ENCODE measurements at regions not wholly inside any gene's neighbourhood (a gene's known extent, or its start where the extent isn't known, plus 50 kb on each side); places are given as distances from the start of the nearest gene placed in this dataset.

DNA sequence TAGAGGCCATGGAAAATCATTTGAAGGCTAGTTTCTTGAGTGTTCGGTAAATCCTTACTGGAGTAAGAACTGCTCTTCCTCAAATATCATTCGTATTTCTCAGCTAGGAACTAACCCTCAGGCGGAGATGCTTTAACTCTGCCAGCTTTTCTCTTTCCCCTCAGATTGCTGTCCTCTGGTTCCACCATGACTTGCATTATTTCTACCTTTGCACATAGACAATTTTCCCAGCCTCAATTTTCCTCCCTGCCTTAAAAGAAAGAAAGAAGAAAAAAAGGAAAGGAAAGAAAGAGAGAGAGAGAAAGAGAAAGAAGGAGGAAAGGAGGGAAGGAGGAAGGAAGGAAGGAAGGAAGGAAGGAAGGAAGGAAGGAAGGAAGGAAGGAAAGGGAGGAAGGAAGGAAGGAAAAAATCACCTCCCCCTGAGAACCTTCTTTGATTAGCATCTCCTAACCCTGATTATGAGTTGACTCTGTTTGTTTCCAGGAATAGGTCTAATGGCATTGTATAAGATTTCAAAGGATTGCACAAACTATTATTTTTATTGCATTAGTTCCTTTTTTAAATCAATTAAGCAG is 123.3 kb upstream of the FAM204A start:
- TF ChIP-seq ESRRA (CRISPR knock-in tag; IDR thresholded peaks at IDR 0.05; ENCODE audit: borderline replicate concordance) (no peak), ELF4 (CRISPR knock-in tag; IDR thresholded peaks at IDR 0.05; ENCODE audit: low read depth) (no peak), NR3C1 (CRISPR knock-in tag; conservative IDR thresholded peaks at IDR 0.05; ENCODE audit: low read depth) (no peak), JUN (CRISPR knock-in tag; IDR thresholded peaks at IDR 0.05) (no peak), MXD4 (CRISPR knock-in tag; IDR thresholded peaks at IDR 0.05; ENCODE audit: borderline replicate concordance) (no peak), JAZF1 (CRISPR knock-in tag; IDR thresholded peaks at IDR 0.05) (no peak), ATF1 (CRISPR knock-in tag; IDR thresholded peaks at IDR 0.05) (no peak), GTF2I (CRISPR knock-in tag; conservative IDR thresholded peaks at IDR 0.05) (no peak), ZNF317 (CRISPR knock-in tag; IDR thresholded peaks at IDR 0.05; ENCODE audit: borderline replicate concordance, low read depth) (no peak), ZNF138 (CRISPR knock-in tag; conservative IDR thresholded peaks at IDR 0.05) (no peak)
- TF ChIP-seq, protein P1, sequence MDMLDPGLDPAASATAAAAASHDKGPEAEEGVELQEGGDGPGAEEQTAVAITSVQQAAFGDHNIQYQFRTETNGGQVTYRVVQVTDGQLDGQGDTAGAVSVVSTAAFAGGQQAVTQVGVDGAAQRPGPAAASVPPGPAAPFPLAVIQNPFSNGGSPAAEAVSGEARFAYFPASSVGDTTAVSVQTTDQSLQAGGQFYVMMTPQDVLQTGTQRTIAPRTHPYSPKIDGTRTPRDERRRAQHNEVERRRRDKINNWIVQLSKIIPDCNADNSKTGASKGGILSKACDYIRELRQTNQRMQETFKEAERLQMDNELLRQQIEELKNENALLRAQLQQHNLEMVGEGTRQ (CRISPR knock-in tag; IDR thresholded peaks at IDR 0.05): no peak
- TF ChIP-seq, protein P2, sequence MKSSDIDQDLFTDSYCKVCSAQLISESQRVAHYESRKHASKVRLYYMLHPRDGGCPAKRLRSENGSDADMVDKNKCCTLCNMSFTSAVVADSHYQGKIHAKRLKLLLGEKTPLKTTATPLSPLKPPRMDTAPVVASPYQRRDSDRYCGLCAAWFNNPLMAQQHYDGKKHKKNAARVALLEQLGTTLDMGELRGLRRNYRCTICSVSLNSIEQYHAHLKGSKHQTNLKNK (CRISPR knock-in tag; IDR thresholded peaks at IDR 0.05): no peak
- TF ChIP-seq, protein P3, sequence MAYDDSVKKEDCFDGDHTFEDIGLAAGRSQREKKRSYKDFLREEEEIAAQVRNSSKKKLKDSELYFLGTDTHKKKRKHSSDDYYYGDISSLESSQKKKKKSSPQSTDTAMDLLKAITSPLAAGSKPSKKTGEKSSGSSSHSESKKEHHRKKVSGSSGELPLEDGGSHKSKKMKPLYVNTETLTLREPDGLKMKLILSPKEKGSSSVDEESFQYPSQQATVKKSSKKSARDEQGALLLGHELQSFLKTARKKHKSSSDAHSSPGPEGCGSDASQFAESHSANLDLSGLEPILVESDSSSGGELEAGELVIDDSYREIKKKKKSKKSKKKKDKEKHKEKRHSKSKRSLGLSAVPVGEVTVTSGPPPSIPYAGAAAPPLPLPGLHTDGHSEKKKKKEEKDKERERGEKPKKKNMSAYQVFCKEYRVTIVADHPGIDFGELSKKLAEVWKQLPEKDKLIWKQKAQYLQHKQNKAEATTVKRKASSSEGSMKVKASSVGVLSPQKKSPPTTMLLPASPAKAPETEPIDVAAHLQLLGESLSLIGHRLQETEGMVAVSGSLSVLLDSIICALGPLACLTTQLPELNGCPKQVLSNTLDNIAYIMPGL (CRISPR knock-in tag; IDR thresholded peaks at IDR 0.05): no peak
- TF ChIP-seq, protein P4, sequence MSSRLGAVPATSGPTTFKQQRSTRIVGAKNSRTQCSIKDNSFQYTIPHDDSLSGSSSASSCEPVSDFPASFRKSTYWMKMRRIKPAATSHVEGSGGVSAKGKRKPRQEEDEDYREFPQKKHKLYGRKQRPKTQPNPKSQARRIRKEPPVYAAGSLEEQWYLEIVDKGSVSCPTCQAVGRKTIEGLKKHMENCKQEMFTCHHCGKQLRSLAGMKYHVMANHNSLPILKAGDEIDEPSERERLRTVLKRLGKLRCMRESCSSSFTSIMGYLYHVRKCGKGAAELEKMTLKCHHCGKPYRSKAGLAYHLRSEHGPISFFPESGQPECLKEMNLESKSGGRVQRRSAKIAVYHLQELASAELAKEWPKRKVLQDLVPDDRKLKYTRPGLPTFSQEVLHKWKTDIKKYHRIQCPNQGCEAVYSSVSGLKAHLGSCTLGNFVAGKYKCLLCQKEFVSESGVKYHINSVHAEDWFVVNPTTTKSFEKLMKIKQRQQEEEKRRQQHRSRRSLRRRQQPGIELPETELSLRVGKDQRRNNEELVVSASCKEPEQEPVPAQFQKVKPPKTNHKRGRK (CRISPR knock-in tag; IDR thresholded peaks at IDR 0.05; ENCODE audit: borderline replicate concordance): no peak
- Mint-ChIP-seq H3K4me3 (no peak overlapping the region), H3K27me3 (ENCODE audit: low read depth) (no peaks in the 10 kb centered on the region; the same call in 1 of the 2 replicates), H3K9me3 (no peaks in the 10 kb centered on the region), H3K36me3 (no peaks in the 10 kb centered on the region), H3K4me1 (0 out of 2 replicates have a peak, but pooled peaks cover 5% of the 10 kb centered on the region), H3K27ac (no peak overlapping the region)
- POLR2A ChIA-PET: no interaction called here
- CTCF ChIA-PET: no interaction called here
- DNase-seq (ENCODE audit: low spot score) (no peak), ATAC-seq (no peak)

DNA sequence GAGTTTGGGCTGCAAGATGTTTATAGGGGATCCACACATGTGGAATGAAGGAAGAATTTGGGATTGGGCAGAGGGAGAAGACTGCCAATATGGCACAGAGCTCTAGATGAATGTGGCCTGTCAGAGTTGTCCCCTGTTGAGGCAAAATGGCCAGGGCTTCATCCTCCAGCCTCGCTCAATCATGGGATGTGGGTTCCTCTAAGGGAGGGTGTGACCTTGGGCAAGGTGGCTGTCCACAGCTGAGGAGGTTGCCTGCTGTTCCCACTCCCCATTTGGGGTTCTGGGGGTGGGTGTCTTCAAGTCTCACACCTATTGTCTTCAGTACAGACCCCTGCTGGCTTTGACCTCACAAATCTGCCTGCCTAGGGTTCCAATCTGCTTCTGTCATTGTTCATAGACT is 121.6 kb upstream of the FAM204A start:
- no peaks in the 10 kb centered on the region for H3K36me3 Mint-ChIP-seq
- CTCF ChIA-PET: no interaction called here
- TF ChIP-seq ZNF671 (CRISPR knock-in tag; IDR thresholded peaks at IDR 0.05) (no peak), GABPB1 (CRISPR knock-in tag; IDR thresholded peaks at IDR 0.05) (no peak), CBFB (CRISPR knock-in tag; IDR thresholded peaks at IDR 0.05; ENCODE audit: low read depth) (no peak), SMAD4 (CRISPR knock-in tag; IDR thresholded peaks at IDR 0.05) (no peak), OVOL2 (CRISPR knock-in tag; IDR thresholded peaks at IDR 0.05; ENCODE audit: borderline replicate concordance) (no peak), FOXK1 (CRISPR knock-in tag; IDR thresholded peaks at IDR 0.05) (no peak)
- TF ChIP-seq, protein P5, sequence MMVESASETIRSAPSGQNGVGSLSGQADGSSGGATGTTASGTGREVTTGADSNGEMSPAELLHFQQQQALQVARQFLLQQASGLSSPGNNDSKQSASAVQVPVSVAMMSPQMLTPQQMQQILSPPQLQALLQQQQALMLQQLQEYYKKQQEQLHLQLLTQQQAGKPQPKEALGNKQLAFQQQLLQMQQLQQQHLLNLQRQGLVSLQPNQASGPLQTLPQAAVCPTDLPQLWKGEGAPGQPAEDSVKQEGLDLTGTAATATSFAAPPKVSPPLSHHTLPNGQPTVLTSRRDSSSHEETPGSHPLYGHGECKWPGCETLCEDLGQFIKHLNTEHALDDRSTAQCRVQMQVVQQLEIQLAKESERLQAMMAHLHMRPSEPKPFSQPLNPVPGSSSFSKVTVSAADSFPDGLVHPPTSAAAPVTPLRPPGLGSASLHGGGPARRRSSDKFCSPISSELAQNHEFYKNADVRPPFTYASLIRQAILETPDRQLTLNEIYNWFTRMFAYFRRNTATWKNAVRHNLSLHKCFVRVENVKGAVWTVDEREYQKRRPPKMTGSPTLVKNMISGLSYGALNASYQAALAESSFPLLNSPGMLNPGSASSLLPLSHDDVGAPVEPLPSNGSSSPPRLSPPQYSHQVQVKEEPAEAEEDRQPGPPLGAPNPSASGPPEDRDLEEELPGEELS (CRISPR knock-in tag; IDR thresholded peaks at IDR 0.05): no peak
- TF ChIP-seq, protein P6, sequence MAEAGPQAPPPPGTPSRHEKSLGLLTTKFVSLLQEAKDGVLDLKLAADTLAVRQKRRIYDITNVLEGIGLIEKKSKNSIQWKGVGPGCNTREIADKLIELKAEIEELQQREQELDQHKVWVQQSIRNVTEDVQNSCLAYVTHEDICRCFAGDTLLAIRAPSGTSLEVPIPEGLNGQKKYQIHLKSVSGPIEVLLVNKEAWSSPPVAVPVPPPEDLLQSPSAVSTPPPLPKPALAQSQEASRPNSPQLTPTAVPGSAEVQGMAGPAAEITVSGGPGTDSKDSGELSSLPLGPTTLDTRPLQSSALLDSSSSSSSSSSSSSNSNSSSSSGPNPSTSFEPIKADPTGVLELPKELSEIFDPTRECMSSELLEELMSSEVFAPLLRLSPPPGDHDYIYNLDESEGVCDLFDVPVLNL (CRISPR knock-in tag; IDR thresholded peaks at IDR 0.05; ENCODE audit: borderline replicate concordance, low read depth): no peak
- TF ChIP-seq, protein P4 (CRISPR knock-in tag; IDR thresholded peaks at IDR 0.05; ENCODE audit: borderline replicate concordance): no peak
- TF ChIP-seq, protein P7, sequence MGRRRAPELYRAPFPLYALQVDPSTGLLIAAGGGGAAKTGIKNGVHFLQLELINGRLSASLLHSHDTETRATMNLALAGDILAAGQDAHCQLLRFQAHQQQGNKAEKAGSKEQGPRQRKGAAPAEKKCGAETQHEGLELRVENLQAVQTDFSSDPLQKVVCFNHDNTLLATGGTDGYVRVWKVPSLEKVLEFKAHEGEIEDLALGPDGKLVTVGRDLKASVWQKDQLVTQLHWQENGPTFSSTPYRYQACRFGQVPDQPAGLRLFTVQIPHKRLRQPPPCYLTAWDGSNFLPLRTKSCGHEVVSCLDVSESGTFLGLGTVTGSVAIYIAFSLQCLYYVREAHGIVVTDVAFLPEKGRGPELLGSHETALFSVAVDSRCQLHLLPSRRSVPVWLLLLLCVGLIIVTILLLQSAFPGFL (CRISPR knock-in tag; IDR thresholded peaks at IDR 0.05; ENCODE audit: borderline replicate concordance): no peak
- TF ChIP-seq, protein P8, sequence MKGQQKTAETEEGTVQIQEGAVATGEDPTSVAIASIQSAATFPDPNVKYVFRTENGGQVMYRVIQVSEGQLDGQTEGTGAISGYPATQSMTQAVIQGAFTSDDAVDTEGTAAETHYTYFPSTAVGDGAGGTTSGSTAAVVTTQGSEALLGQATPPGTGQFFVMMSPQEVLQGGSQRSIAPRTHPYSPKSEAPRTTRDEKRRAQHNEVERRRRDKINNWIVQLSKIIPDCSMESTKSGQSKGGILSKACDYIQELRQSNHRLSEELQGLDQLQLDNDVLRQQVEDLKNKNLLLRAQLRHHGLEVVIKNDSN (CRISPR knock-in tag; IDR thresholded peaks at IDR 0.05): no peak

More for the DNA sequence above, 121.6 kb upstream of the FAM204A start:
- H3K27me3 Mint-ChIP-seq (ENCODE audit: low read depth): peaks cover 6% of the 10 kb centered on the region; the same call in 1 of the 2 replicates
- 0 out of 2 replicates have a peak, but pooled peaks cover 8% of the 10 kb centered on the region for H3K4me1 Mint-ChIP-seq
- no peak for DNase-seq (ENCODE audit: low spot score)
- H3K9me3 Mint-ChIP-seq: no peaks in the 10 kb centered on the region
- no peak overlapping the region for H3K4me3 Mint-ChIP-seq
- no peak for ATAC-seq
- H3K27ac Mint-ChIP-seq: no peak overlapping the region
- POLR2A ChIA-PET: no interaction called here
